ENCODE measurements at regions not wholly inside any gene's neighbourhood (a gene's known extent, or its start where the extent isn't known, plus 50 kb on each side); places are given as distances from the start of the nearest gene placed in this dataset.

DNA sequence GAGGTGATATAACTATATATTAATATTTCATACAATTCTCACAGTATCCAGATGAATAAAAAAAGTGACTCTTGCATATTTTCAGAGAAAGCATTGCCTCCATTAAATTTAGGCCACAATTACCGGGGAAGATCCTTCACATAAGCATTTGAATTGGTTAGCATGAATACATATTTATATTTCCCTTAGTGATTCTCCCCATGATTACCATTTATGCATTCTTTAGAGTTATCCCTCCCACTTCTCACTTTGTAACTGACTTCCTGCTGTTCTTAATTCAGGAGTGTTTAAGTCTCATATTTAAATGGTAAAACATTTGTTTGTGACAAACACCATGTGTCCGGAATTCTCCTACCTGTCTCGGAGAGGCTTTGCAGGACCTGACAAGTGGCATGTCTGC lies 523.4 kb downstream of the CCDC85A start:
- DNase-seq (ENCODE audit: low read depth, low spot score): no peak

DNA sequence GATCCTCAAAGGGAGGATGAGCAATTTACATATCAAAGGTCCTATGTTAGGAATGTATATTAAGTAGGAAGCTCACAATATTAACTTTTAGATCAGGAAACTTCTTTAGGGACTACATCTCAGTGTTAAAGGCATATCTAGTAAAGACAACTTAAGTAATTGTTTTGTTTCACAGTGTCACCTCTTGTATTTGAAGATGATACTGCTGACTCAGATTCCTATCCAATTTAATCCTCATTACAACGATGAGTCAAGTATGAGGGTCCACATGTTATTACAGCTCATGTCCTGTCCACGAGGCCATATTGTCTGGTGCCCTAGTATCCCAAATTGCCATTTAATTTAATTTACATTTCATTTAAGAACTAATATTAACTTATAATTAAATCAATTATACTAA lies 523.9 kb downstream of the CCDC85A start:
- DNase-seq (ENCODE audit: low read depth, low spot score): no peak

DNA sequence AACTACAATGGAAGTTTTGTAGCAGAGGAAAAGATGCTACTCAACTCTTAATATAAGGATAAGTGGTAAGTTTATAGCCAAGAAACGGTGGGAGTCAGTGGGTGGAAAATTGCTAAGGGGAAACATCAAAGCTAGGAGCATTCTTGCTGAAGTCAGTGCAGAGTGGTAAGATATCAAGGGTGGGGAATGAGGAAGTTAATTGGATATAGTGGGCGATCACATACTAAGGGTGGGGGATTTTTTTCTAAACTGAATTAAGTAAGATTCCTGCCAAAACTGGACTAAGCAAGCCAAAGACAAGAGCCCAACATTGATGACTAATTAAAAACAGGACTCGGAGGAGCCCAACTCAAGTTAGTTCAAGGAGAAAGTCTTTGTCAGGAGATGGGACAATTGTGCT lies 525.4 kb downstream of the CCDC85A start:
- DNase-seq (ENCODE audit: low read depth, low spot score): no peak

DNA sequence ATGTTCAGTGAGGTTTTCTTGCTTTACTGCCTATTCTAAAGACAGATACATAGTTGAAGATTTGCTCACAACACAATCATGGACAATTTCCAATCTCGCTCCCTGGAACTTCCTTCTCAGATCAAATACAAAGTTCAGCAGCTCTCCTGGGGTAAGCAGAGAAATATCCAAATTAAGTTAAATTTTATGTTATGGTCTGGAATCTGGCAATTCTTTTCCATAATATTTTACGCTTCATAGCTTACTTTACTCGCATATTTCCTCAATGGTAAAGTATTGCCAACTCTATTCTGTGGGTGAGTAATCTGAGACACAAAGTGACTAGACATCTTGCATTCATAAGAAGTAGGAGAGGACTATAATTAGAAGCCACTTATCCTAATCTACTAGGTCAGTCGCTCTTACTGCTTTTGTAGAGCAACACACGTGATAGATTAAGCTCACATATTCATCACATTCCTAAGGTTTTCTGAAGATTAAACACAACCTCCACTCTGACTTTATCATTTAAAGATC lies 529.4 kb downstream of the CCDC85A start:
- DNase-seq (ENCODE audit: low read depth, low spot score): no peak

DNA sequence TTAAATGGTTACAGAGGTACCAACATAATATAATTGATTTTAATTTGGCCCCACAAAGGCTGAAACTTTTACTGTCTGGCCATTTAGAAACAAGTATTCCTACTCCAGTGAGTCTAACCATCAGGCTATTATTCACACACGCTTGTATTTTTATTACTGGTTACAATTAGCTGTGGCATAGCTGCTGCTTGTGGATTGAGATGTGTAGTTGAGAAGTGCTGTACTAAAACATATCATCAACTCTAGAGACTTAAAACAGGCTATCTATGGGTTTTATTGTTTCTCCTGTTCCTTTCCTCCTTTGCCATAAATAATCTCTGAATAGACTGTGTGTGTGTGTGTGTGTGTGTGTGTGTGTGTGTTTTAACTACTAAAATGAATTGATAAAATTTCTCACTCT lies 530.2 kb downstream of the CCDC85A start:
- DNase-seq (ENCODE audit: low read depth, low spot score): no peak

DNA sequence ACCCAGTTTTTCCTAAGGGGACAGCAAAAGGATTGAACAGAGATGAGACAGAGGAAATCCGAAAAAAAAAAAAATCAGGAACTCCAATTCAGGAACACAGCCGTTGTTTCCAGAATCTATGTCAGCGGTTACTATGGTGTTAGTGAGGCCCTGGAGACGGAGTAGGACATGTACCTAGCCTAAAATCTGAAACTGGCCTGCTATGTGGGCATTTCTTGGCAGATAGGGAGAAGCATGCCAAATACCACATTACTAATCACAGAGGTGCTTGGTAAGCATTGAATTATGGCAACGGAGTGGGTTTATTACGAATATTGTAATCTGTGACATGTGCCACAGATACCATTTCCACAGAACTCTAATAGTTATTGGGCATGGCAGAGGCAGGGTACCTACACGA lies 530.6 kb downstream of the CCDC85A start:
- DNase-seq (ENCODE audit: low read depth, low spot score): no peak

DNA sequence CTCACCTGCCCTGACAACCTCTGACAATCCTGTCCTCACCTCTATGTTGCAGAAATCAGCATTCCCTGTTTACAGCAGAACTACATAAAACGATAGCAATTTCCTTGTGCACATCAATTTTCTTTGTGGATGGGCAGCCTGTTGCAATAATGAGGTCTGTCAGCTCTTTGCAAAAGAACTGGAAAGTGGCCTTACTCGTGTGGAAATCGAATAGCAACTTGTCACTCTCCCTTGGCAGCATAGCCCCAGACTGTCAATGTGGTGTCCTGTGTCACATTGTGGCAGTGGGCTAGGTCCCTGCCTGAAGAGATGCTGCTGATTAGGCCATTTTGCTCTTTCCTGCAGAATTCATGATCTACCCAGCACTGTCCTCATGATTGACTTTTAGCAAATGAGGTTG lies 531.9 kb downstream of the CCDC85A start:
- no peak for DNase-seq (ENCODE audit: low read depth, low spot score)

DNA sequence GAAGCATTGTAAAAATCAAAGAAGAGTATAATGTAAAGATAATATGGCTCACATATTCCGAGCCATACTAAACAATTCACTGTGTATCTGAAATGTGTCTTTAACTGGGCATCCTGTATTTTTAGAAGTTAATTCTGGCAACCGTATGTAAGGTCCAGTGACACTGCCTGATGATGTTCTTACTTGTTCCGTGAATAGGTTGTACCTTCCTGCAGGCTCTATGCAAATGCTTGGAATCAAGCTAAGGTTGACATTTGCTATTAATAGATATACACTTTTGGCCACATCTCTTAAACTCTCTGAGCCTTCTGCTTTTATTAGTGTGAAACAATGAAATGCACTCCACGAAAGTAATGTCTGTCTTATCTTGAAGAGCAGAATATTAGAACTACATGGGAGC lies 534.6 kb downstream of the CCDC85A start:
- no peak for DNase-seq (ENCODE audit: low read depth, low spot score)

DNA sequence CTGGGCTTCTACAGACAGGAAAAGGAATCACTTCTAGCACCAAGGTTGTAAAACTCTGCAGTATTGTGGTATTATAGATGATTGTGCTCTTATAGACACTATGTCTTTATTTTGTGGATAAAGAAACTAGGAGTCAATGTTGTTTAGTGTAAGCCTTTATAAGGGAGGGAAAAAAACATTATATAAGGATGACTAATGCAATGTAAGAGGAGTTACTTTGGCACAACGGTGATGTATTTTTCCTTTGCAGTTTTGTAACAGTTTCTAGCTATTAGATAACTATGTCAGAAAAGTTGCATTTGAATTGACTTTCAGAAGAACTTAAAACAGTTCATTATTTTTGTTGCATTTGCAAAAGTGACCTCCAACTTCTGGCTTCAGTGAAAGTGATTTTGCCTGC lies 545.4 kb downstream of the CCDC85A start:
- no peak for DNase-seq (ENCODE audit: low read depth, low spot score)

DNA sequence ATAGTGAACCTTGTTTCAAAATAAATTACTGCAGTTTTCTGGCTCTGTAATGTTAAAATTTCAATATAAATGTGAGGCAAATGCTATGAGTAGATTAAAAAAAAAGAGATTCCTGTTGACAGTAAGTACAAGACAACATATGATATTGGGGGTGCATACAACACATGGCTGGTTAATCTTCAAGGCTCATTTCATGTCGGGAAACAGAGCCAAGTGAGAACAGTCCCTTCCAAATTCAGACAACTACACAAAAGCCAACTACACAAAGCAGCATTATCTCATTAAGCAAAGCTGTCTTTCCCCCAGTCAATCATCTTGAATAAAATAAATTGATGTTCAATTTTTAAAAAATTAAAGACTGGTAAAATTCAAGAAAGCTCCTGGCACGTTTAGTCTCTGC lies 549.2 kb downstream of the CCDC85A start:
- DNase-seq (ENCODE audit: low read depth, low spot score): no peak

DNA sequence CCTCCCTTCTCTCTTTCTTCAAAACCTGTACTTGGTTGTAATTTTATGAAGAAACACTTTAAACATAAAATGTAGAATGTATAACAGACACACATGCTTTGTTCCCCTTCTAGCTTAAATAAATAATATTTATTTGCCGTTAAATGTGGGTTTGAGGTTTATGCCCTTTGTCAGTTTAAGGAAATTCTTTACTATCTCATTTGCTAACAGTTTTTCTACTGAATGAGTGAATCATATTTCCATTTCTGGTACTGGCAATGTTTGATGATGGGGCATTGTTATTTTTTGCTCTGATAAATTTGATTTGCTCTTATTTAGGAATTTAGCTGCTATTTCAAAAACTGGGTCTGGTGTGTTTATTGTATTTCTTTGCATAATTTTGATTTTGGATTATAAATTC lies 555.6 kb downstream of the CCDC85A start:
- DNase-seq (ENCODE audit: low read depth, low spot score): no peak

DNA sequence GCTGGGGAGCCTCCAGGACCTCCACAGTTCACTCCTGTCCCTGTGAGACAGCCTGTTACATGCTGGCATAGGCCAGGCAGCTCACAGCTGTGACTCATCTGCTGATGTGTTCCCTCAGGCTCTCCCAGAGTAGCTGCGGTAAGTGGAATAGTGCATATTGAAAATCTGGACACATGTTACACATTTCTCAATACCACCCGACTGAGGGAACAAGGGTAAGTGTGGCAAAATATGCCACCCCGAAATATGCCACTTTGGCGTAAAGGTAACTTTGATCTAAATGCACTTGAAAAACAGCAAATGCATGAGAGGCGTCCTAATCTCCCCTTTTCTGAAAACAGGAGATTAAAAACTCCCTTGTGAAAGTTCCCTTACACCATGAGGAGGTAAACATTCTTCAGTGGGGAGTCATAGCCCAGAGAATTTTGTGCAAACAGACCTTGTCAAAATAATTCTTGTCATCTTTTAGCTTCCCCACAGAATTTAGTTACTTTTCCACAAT lies 557.9 kb downstream of the CCDC85A start:
- peak; percentile 76 for DNase-seq (ENCODE audit: low read depth, low spot score)

DNA sequence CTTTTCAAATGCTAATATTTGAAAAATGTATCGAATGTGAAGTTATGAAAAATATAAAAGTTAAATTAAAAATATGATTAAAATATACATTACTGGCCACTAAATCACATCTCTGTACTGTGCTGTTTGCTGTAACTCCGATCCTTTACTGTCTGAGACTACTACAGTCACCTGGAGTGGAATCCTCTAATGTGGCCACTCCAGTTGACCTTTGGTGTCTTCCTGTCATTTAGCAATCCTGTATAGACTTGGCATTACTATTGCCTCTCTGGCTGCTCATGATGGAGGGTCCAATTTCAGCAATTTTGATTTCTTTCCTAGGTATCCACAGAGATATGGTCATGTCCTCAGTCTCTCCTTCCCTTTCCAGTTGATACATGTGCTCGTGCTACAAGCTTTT lies 560.0 kb downstream of the CCDC85A start:
- DNase-seq (ENCODE audit: low read depth, low spot score): no peak

DNA sequence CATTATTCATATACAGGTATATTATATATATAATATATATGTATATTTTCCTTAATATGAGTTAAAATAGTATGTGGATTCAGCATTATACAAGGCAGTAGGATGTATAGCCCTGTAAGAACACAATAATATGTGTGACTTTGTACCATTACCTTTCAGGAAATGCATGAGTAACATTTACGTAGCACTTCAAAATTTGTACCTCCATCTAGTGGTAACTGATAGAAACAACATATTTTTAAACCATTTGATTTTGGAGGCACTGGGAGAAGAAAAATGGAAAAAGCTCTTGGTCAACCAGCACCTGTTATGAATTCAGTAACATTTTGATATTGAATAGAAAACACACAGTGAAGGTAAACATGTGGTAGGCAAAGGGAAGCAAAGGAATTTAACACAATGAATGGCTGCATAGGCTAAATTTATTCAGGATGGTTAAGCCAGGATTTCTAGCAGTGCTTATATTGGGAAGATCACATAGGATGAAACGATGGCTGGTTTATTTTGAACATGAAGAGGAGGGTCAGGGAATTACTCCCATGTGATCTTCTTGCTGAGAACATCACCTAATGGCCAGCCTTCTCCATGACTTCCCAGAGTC lies 565.5 kb downstream of the CCDC85A start:
- DNase-seq (ENCODE audit: low read depth, low spot score): no peak

DNA sequence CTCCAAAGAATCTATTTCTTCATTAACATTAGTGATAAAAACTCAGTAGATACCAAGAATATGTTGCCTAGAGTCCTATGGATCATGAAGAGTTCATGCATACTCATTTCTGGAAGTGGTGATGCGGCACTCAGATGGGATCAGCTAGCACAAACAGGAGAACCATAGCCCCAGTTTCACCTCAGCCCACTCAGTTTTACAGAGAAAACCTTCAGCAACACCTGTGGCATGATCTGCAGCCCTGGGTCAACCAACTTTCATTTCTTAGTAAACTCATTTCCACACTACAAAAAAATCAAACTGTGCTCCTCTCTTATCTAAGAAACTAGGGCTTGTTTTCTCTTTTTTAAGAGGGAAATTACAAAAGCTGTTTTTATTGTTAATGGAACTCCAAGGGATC lies 569.4 kb downstream of the CCDC85A start:
- no peak for DNase-seq (ENCODE audit: low read depth, low spot score)

DNA sequence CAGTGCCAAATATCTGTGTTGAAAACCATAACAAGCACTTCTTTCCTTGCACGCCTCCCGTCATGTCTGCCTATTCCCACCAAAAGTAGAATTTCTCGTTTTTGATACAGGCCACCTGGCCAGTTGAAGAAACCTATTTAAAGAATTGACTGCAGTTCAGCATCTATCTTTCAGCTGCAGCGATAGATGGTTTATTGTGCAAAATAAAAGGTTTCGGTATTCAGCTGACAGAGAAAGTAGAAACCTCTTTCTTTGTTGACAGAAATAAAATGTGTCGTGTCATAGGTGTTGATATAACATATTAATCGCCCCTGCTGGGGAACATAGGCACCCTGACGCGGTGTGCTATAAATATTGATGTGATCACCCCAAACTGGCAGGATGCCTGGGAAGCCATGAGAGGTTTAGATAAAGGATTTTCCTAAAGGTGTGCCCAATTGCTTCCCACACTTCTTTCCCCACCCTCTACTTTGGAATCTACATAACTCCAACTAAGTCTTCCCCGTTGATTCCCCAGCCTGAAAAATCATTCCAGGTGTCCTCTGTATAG lies 570.4 kb downstream of the CCDC85A start:
- DNase-seq (ENCODE audit: low read depth, low spot score): no peak

DNA sequence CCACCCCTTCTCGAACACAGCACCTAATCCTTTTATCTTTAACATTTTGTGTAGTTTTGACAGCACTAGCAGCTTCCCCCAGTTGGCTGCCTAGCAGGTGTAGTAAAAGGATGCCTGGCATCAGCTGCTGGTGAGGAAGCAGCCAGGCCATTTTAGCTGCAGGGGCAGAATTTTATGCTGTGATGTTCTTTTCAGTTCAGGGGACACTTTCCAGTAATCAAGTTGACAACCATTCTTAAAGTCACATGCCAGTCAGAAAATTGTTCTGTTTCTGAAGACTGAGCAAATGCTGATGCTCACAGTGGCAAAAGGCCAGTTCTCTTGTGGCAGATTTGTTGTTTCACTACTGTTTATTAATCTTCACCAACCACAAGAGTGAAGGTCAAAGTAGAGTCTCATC lies 570.8 kb downstream of the CCDC85A start:
- DNase-seq (ENCODE audit: low read depth, low spot score): no peak

DNA sequence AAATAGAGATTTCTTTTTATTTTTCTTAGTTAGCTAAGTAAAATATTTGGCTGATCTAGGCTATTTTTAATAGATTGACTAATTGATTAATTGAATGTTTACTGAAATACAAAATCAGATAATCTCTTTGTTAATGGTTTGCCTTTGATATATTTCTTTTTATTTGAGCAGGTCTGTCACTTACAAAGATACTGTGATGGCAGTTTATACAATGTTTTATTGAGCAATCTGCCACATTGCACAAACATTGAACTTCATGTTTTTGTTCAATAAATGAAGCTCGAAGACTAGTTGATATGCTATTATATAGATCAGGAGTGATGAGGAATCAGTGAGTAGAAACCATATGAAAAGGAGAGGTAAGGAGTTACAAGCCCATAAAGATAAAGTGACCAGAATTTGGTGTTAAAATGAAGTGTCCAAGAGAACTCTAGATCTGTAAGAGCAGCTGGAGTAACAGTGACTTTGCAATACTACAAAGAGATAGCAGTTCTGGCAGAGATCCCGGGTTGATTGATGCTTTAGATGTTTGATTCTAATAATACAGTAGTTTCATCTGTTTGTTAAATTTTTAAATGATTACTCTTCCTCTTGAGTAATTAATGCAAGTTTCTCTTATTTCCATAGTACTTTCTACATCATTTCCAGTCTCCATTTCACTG lies 574.2 kb downstream of the CCDC85A start:
- DNase-seq (ENCODE audit: low read depth, low spot score): no peak

DNA sequence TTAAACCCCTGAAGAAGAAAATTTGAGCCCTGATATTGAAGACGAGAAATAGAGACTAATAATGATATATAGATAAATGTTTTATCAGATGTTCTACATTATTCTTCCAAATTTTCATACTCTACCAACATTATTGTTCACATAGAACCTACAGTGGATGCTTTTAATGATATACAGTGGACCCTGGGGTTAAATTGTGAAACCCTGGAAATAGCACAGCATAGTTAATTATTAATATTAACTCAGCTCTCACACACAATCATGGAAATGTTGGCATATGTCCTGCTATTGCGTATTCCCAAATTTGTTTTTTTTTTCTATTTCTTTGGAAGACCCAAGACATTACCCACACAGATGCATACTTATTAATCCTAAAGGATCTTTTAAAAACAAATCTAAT lies 579.9 kb downstream of the CCDC85A start:
- no peak for DNase-seq (ENCODE audit: low read depth, low spot score)

DNA sequence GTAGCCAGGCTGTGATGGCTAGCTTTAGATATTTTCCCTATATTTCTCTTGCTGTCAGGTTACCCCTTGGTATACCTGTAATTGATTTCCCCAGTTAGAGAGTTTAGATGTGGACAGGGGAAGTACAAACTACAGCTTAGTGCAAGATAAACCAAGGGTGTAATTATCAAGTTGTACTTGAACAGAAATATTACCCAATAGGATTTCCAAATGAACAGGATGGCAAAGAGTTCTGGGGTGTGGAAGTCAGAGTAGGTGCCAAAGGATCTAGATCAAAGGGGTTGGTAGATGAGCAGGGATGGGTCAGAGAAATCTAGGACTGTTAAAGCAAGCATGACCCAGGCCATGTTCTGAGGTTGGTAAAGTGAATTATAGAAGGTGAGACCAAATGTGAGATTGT lies 585.2 kb downstream of the CCDC85A start:
- DNase-seq (ENCODE audit: low read depth, low spot score): no peak

DNA sequence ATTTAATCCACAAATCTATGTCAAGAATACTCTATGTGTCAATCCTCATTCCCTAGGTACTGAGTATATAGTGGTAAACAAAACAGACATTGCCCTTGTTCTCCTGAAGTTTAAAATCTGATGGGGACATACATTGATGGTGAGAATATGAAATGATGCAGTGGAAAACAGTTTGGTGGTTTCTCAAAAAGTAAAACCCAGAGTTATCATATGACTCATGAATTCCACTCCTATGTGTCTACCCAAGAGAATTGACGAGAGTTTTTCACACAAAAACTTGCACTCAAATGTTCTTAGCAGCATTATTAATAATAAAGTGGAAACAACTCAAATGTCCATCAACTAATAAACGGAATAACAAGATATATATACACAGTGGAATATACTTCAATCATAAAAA lies 586.7 kb downstream of the CCDC85A start:
- DNase-seq (ENCODE audit: low read depth, low spot score): no peak

DNA sequence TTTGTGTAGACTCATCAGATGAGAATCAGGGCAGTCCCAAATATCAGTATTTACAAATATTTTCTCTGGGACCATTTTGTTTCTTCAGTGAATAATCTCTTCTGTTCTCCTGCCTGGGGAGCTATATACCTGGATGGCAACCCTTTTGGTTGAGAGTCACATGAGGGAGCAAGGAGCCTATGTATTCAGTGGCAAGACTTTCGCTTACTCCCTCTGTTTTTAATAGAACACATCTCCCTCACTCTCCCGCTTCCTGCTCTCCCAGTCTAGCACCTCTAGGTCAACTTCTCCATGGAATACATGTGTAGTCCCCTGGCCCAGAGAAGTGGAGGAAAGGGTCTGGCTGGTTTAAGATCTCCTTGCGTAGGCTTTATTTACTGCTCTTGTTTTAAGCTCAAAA lies 600.3 kb downstream of the CCDC85A start:
- DNase-seq (ENCODE audit: low read depth, low spot score): no peak

DNA sequence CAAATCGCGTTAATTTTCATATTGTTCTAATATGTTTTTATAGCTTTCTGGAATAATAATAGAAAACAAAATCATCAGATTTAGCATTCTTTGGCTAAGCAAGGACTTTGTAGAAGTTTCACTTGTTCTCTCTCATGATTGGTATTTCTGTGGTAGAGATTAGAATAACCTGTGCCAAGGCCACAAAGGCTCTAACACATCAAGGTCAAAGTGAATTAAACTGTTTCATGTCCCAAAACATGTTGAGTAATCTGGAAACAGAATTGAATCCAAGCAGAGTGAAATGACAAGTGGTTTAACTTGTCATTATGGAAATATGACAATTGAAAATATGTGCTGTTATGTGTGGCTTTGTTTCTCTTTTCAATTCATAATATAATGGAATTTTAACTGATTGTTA lies 617.4 kb downstream of the CCDC85A start:
- no peak for DNase-seq (ENCODE audit: low read depth, low spot score)

All from brain pericyte (primary cell).